PC-9 (cell line): ENCODE measurements at regions not wholly inside any gene's neighbourhood (a gene's known extent, or its start where the extent isn't known, plus 50 kb on each side); places are given as distances from the start of the nearest gene placed in this dataset.

ENCODE experiments used
- EZH2 ChIP-seq: fragments of 200-600 bp; sonication (generic); IDR thresholded peaks from 2 replicates; pipeline ENCODE4 v1.8.0; 2017; ENCODE audit warnings: antibody characterized with exemption, low read depth
- TF ChIP-seq, protein P1 (sequence below): fragments of 200-600 bp; sonication (generic); conservative IDR thresholded peaks from 2 replicates; pipeline ENCODE4 v1.6.1; 2017; ENCODE audit warnings: mixed run types, antibody characterized with exemption, mild to moderate bottlenecking, moderate library complexity

DNA sequence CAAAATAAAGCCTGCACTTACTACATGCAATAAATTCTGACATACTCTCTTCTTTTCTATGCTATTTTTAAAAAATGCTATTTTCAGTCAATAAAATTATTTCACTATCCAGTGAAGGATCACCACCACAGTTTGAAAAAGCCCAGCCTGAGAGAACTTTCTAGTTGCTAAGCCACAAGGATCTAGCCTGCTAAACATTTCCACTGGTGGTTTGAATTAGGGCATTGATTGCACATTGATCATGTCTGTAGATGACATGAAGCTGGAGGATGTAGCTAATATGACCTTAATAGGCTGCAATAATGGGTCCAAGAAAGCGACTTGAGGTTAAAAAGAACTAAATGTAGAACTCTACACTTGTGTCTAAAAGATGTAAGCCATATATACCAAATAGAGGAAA is 56.0 kb upstream of the ARHGAP21 start:
- TF ChIP-seq, protein P1, sequence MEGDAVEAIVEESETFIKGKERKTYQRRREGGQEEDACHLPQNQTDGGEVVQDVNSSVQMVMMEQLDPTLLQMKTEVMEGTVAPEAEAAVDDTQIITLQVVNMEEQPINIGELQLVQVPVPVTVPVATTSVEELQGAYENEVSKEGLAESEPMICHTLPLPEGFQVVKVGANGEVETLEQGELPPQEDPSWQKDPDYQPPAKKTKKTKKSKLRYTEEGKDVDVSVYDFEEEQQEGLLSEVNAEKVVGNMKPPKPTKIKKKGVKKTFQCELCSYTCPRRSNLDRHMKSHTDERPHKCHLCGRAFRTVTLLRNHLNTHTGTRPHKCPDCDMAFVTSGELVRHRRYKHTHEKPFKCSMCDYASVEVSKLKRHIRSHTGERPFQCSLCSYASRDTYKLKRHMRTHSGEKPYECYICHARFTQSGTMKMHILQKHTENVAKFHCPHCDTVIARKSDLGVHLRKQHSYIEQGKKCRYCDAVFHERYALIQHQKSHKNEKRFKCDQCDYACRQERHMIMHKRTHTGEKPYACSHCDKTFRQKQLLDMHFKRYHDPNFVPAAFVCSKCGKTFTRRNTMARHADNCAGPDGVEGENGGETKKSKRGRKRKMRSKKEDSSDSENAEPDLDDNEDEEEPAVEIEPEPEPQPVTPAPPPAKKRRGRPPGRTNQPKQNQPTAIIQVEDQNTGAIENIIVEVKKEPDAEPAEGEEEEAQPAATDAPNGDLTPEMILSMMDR = no peak
- TF ChIP-seq EZH2 = no peak
